OCI-LY7 (cell line): ENCODE measurements at regions not wholly inside any gene's neighbourhood (a gene's known extent, or its start where the extent isn't known, plus 50 kb on each side); places are given as distances from the start of the nearest gene placed in this dataset.

ENCODE experiments used
- CTCF ChIP-seq: fragments of 200-600 bp; sonication (generic); conservative IDR thresholded peaks from 2 replicates; pipeline ENCODE4 v1.5.1; 2014; ENCODE audit warnings: mild to moderate bottlenecking, antibody characterized with exemption, low read length, moderate library complexity, mixed read lengths
- EZH2phosphoT487 ChIP-seq: fragments of 200-600 bp; sonication (generic); IDR thresholded peaks from 2 replicates; pipeline ENCODE4 v1.6.1; 2018; ENCODE audit warnings: low read depth, borderline replicate concordance, mild to moderate bottlenecking, mixed run types, antibody characterized with exemption, low read length, moderate library complexity, mixed read lengths

GRCh38 chrX:138254001-138254400 is 457.5 kb downstream of the FGF13 start:
- TF ChIP-seq CTCF (no peak), EZH2phosphoT487 (no peak)
